ENCODE measurements at regions not wholly inside any gene's neighbourhood (a gene's known extent, or its start where the extent isn't known, plus 50 kb on each side); places are given as distances from the start of the nearest gene placed in this dataset.

GRCh38 chr10:120641695-120642094 is 184.7 kb downstream of the PLPP4 start:
- no peak overlapping the region for H3K4me3 ChIP-seq
- intact Hi-C loops (cut with DNase I; ENCODE audit: low total_unique reads), result no loop called here
- no peaks in the 10 kb centered on the region for H3K9me3 ChIP-seq
- no peak for DNase-seq
- H3K27me3 ChIP-seq (replicated peaks in 1 of 7), result peaks cover 0 to 8% (median 0%) of the 10 kb centered on the region in 7 donors
- no peaks in the 10 kb centered on the region for H3K36me3 ChIP-seq
- no peaks in the 10 kb centered on the region for H3K4me1 ChIP-seq
- no peak overlapping the region for H3K27ac ChIP-seq
- TF ChIP-seq CTCF (IDR thresholded peaks at IDR 0.05 in 8 of 11, conservative IDR thresholded peaks at IDR 0.05 in 3 of 11) (no peak), POLR2AphosphoS5 (IDR thresholded peaks at IDR 0.05) (peak in 1 of 3 donors; percentile 47)
- WGBS, 5 donors, result 2 to 11% (median 5%) methylated on average over 1 of the region's 1 CpG

- Histone ChIP-seq H3K4me1 (no peaks in the 10 kb centered on the region), H3K27ac (no peak overlapping the region), H3K9me3 (no peaks in the 10 kb centered on the region), H3K36me3 (no peaks in the 10 kb centered on the region), H3K27me3 (replicated peaks in 1 of 7) (no peaks in the 10 kb centered on the region), H3K4me3 (no peak overlapping the region)
- 59 to 72% (median 67%) methylated on average over 2 of the region's 2 CpGs for WGBS, 5 donors
- TF ChIP-seq CTCF (IDR thresholded peaks at IDR 0.05 in 8 of 11, conservative IDR thresholded peaks at IDR 0.05 in 3 of 11) (no peak), POLR2AphosphoS5 (IDR thresholded peaks at IDR 0.05) (no peak), POLR2A (IDR thresholded peaks at IDR 0.05) (no peak)
- intact Hi-C loops (cut with DNase I; ENCODE audit: low total_unique reads), result no loop called here
- DNase-seq, result no peak
Observed at GRCh38 chr10:120643351-120643750, 186.3 kb downstream of the PLPP4 start.

- no peaks in the 10 kb centered on the region for H3K27me3 ChIP-seq (replicated peaks in 1 of 7)
- no peaks in the 10 kb centered on the region for H3K4me1 ChIP-seq
- H3K4me3 ChIP-seq, result no peak overlapping the region
- no peak for DNase-seq
- H3K9me3 ChIP-seq, result no peaks in the 10 kb centered on the region
- TF ChIP-seq POLR2A (IDR thresholded peaks at IDR 0.05) (no peak), POLR2AphosphoS5 (IDR thresholded peaks at IDR 0.05) (no peak), CTCF (IDR thresholded peaks at IDR 0.05 in 8 of 11, conservative IDR thresholded peaks at IDR 0.05 in 3 of 11) (no peak)
- intact Hi-C loops (cut with DNase I; ENCODE audit: low total_unique reads), result no loop called here
- WGBS, 5 donors, result 74 to 100% (median 77%) methylated on average over 1 of the region's 1 CpG
- H3K36me3 ChIP-seq, result no peaks in the 10 kb centered on the region
- no peak overlapping the region for H3K27ac ChIP-seq
Observed at GRCh38 chr10:120644556-120645410, 187.8 kb downstream of the PLPP4 start.

- no peak for DNase-seq
Observed at GRCh38 chr10:120646159-120646732, 189.2 kb downstream of the PLPP4 start.

More at GRCh38 chr10:120646159-120646732, 189.2 kb downstream of the PLPP4 start:
- no peaks in the 10 kb centered on the region for H3K9me3 ChIP-seq
- TF ChIP-seq POLR2AphosphoS5 (IDR thresholded peaks at IDR 0.05) (no peak), CTCF (IDR thresholded peaks at IDR 0.05 in 8 of 11, conservative IDR thresholded peaks at IDR 0.05 in 3 of 11) (no peak), POLR2A (IDR thresholded peaks at IDR 0.05) (no peak)
- no peaks in the 10 kb centered on the region for H3K27me3 ChIP-seq (replicated peaks in 1 of 7)
- 69 to 84% (median 71%) methylated on average over 6 of the region's 6 CpGs for WGBS, 5 donors
- no peaks in the 10 kb centered on the region for H3K36me3 ChIP-seq
- H3K27ac ChIP-seq, result no peak overlapping the region
- H3K4me1 ChIP-seq, result no peaks in the 10 kb centered on the region
- H3K4me3 ChIP-seq, result no peak overlapping the region
- intact Hi-C loops (cut with DNase I; ENCODE audit: low total_unique reads), result no loop called here

Measured in spleen (tissue), 11 donors.